OCI-LY3 (cell line): ENCODE measurements at regions not wholly inside any gene's neighbourhood (a gene's known extent, or its start where the extent isn't known, plus 50 kb on each side); places are given as distances from the start of the nearest gene placed in this dataset.

ENCODE experiments used
- H2AFZ ChIP-seq: fragments of 200-600, 300-600 bp; shearing (Covaris generic); 2 replicates; pipeline ENCODE4 v1.6.0; 2014; ENCODE audit warnings: antibody characterized with exemption, low read depth, low read length
- H3K27ac ChIP-seq: fragments of 200-600, 300-600 bp; sonication (generic); 2 replicates; pipeline ENCODE4 v1.5.1; 2014; ENCODE audit warnings: mild to moderate bottlenecking, low read length, moderate library complexity, mixed read lengths
- H3K27me3 ChIP-seq: fragments of 200-600, 300-600 bp; sonication (generic); 2 replicates; pipeline ENCODE4 v1.6.1; 2014; ENCODE audit warnings: low read depth, low read length, mixed read lengths
- H3K36me3 ChIP-seq: fragments of 200-600, 300-600 bp; sonication (generic); replicated peaks from 2 replicates; pipeline ENCODE3; 2014; ENCODE audit warnings: low read depth, low read length, mixed read lengths
- H3K4me1 ChIP-seq: fragments of 300-600, 200-600 bp; sonication (generic); 2 replicates; pipeline ENCODE4 v1.6.1; 2014; ENCODE audit warnings: low read length, mixed read lengths
- H3K4me2 ChIP-seq: fragments of 200-600, 300-600 bp; sonication (generic); 2 replicates; pipeline ENCODE4 v1.6.1; 2014; ENCODE audit warnings: low read length, mixed read lengths
- H3K4me3 ChIP-seq: fragments of 300-600, 200-600 bp; sonication (generic); 2 replicates; pipeline ENCODE4 v1.5.1; 2014; ENCODE audit warnings: antibody characterized with exemption, mild to moderate bottlenecking, low read length, moderate library complexity
- H3K79me2 ChIP-seq: fragments of 300-600, 200-600 bp; shearing (Covaris generic); 2 replicates; pipeline ENCODE4 v1.6.1; 2014; ENCODE audit warnings: mild to moderate bottlenecking, low read length, mixed read lengths
- H3K9ac ChIP-seq: fragments of 300-600, 200-600 bp; shearing (Covaris generic); 2 replicates; pipeline ENCODE4 v1.6.0; 2014; ENCODE audit warnings: mild to moderate bottlenecking, low read length, moderate library complexity
- H3K9me3 ChIP-seq: fragments of 200-600, 300-600 bp; shearing (Covaris generic); 2 replicates; pipeline ENCODE4 v1.6.1; 2014; ENCODE audit warnings: low read length, mixed read lengths; ENCODE audit not compliant: insufficient read depth
- H4K20me1 ChIP-seq: fragments of 200-600, 300-600 bp; sonication (generic); 2 replicates; pipeline ENCODE4 v1.6.1; 2016; ENCODE audit warnings: low read length, mixed read lengths; ENCODE audit not compliant: insufficient read depth
- EZH2phosphoT487 ChIP-seq: fragments of 200-600 bp; shearing (Covaris generic); IDR thresholded peaks from 2 replicates; pipeline ENCODE4 v1.6.1; 2018; ENCODE audit warnings: antibody characterized with exemption, mixed run types, low read depth
- TF ChIP-seq, protein P1 (sequence below): fragments of 200-600, 300-600 bp; sonication (generic); IDR thresholded peaks from 2 replicates; pipeline ENCODE4 v1.5.1; 2014; ENCODE audit warnings: antibody characterized with exemption, low read length, low read depth

DNA sequence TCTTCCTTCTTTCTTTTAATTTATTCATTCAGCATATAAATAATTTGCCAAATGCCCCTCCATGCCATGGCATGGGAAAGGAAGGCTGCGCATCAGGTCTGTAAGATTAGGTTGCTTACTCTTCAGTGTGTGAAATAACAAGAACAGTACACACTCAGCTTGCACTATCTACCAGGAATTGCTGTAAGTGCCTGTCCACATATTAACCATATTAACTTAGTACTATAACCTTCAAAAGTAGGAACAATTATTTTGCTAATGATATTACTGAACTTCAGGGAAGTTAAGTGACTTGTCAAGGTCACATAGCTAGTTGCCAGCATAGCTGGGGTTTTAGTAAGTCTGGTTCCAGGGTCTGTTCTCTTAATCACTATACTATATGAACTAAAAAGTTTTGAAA, 89.2 kb upstream of the PMFBP1 start:
- Histone ChIP-seq H3K27ac (no peak overlapping the region), H3K27me3 (no peaks in the 10 kb centered on the region), H3K36me3 (no peaks in the 10 kb centered on the region), H3K4me1 (no peaks in the 10 kb centered on the region), H3K79me2 (no peaks in the 10 kb centered on the region), H3K4me2 (no peak overlapping the region), H3K4me3 (no peak overlapping the region), H2AFZ (no peak overlapping the region), H4K20me1 (no peaks in the 10 kb centered on the region), H3K9me3 (no peaks in the 10 kb centered on the region), H3K9ac (no peak overlapping the region)
- TF ChIP-seq, protein P1, sequence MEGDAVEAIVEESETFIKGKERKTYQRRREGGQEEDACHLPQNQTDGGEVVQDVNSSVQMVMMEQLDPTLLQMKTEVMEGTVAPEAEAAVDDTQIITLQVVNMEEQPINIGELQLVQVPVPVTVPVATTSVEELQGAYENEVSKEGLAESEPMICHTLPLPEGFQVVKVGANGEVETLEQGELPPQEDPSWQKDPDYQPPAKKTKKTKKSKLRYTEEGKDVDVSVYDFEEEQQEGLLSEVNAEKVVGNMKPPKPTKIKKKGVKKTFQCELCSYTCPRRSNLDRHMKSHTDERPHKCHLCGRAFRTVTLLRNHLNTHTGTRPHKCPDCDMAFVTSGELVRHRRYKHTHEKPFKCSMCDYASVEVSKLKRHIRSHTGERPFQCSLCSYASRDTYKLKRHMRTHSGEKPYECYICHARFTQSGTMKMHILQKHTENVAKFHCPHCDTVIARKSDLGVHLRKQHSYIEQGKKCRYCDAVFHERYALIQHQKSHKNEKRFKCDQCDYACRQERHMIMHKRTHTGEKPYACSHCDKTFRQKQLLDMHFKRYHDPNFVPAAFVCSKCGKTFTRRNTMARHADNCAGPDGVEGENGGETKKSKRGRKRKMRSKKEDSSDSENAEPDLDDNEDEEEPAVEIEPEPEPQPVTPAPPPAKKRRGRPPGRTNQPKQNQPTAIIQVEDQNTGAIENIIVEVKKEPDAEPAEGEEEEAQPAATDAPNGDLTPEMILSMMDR: no peak
- no peak for TF ChIP-seq EZH2phosphoT487

DNA sequence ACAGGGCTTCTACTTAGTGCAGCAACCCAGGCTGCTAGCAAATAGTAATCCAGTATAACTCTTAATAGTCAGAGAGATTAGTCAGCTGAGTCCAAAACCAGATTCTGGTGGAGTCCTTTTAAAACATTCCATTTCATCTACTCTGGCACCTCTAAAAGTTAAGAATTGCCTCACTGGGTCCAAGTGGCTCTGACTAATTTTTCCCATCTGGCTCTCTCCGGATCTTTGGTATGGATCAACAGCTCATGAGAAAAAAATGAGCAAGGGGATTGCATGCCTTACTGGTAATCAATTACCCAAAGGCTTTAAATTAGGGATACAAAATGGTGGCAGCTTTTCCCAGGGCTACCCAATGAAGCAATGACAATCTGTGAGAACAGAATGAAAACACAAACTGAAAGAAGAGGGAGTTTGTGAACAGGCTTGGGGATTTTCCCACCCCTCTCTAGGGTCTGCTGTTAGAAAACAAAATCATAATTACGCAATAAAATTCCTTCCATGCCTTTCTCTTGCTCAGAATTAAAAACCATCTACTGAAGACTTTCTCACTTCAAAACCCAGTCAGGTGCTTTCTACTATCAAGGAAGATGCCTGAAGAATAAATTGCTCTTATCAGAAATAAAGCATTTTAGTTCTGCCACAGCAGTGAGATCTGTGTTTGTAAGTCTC, 84.6 kb upstream of the PMFBP1 start:
- H3K27ac ChIP-seq: no peak overlapping the region
- H3K36me3 ChIP-seq: no peaks in the 10 kb centered on the region
- H3K4me3 ChIP-seq: no peak overlapping the region
- H4K20me1 ChIP-seq: no peaks in the 10 kb centered on the region
- H3K9me3 ChIP-seq: no peaks in the 10 kb centered on the region
- no peak overlapping the region for H3K9ac ChIP-seq
- H3K4me2 ChIP-seq: no peak overlapping the region
- TF ChIP-seq EZH2phosphoT487: no peak
- TF ChIP-seq, protein P1: no peak
- H3K27me3 ChIP-seq: no peaks in the 10 kb centered on the region
- no peaks in the 10 kb centered on the region for H3K4me1 ChIP-seq
- no peak overlapping the region for H2AFZ ChIP-seq
- H3K79me2 ChIP-seq: no peaks in the 10 kb centered on the region

- no peak overlapping the region for H3K4me3 ChIP-seq
- no peak overlapping the region for H2AFZ ChIP-seq
- no peaks in the 10 kb centered on the region for H4K20me1 ChIP-seq
- no peak overlapping the region for H3K9ac ChIP-seq
- no peaks in the 10 kb centered on the region for H3K9me3 ChIP-seq
- H3K27me3 ChIP-seq: no peaks in the 10 kb centered on the region
- no peaks in the 10 kb centered on the region for H3K4me1 ChIP-seq
- TF ChIP-seq, protein P1: no peak
- TF ChIP-seq EZH2phosphoT487: no peak
- H3K36me3 ChIP-seq: no peaks in the 10 kb centered on the region
- H3K4me2 ChIP-seq: no peak overlapping the region
- H3K79me2 ChIP-seq: no peaks in the 10 kb centered on the region
- no peak overlapping the region for H3K27ac ChIP-seq
Measured at GRCh38 chr16:72255786-72256185, 83.8 kb upstream of the PMFBP1 start.

- Histone ChIP-seq H3K9ac (no peak overlapping the region), H2AFZ (no peak overlapping the region), H3K4me3 (no peak overlapping the region), H3K4me2 (no peak overlapping the region), H3K27ac (no peak overlapping the region), H3K9me3 (no peaks in the 10 kb centered on the region), H3K4me1 (no peaks in the 10 kb centered on the region), H4K20me1 (no peaks in the 10 kb centered on the region), H3K79me2 (no peaks in the 10 kb centered on the region), H3K36me3 (no peaks in the 10 kb centered on the region), H3K27me3 (no peaks in the 10 kb centered on the region)
- TF ChIP-seq, protein P1: no peak
- TF ChIP-seq EZH2phosphoT487: no peak
Measured at GRCh38 chr16:72247821-72248253, 75.9 kb upstream of the PMFBP1 start.
